Medulla oblongata (tissue), 1 donor: ENCODE measurements at regions not wholly inside any gene's neighbourhood (a gene's known extent, or its start where the extent isn't known, plus 50 kb on each side); places are given as distances from the start of the nearest gene placed in this dataset.
A peak's percentile ranks its signal among the peaks of the same experiment; 100 is the strongest.
"Not testable (repeated sequence)": the region's sequence is repeated elsewhere in the genome, so short reads cannot be mapped to it uniquely, and the experiment has no call there.

Experiments
- DNase-seq: peaks from one replicate; pipeline ENCODE4 v3.0.0-alpha.2; 2015; ENCODE audit errors: extremely low spot score

DNA sequence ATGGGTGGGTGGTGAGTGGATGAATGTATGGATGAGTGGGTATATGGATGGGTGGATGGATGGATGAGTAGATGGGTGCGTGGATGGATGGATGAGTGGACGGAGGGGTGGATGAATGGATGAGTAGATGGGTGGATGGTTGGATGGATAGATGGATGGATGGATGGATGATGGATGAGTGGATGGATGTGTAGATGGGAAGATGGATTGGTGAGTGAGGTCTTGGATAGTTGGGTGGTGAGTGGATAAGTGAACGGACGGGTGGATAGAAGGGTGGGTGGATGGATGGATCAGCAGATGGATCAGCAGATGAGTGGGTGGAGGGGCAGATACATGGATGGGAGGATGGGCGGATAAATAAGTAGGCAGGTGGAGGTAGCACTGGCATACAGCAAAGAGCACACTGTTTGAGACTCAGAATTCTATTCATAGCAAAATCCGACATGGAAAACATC lies 163.5 kb downstream of the C9orf50 start:
- no peak for DNase-seq

DNA sequence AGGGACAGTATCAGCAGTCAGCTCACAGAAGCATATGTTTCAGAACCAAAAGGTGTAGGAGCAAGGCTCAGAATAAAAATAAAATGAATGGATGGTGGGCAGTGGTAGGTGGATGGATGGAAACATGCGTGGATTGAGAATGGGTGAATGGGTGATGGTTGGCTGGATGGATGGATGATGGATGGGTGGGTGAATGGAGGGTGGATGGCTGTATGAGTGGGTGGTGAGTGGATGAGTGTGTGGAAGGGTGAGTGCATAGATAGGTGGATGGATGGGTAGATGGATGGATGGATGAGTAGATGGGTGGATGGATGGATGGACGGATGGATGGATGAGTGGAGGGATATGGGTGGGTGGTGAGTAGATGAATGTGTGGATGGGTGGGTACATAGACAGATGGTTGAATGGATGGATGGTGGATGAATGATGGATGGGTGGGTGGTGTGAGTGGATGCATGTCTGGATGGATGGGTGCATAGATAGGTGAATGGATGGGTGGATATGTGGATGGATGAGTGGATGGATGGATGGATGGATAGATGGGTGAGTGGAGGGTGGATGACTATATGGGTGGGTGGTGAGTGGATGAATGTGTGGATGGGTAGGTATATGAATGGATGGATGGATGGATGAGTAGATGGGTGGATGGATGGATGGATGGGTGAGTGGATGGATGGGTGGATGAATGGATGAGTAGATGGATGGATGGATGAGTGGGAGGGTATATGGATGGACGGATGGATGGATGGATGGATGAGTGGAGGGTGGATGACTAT lies 164.2 kb downstream of the C9orf50 start:
- DNase-seq, result no peak

DNA sequence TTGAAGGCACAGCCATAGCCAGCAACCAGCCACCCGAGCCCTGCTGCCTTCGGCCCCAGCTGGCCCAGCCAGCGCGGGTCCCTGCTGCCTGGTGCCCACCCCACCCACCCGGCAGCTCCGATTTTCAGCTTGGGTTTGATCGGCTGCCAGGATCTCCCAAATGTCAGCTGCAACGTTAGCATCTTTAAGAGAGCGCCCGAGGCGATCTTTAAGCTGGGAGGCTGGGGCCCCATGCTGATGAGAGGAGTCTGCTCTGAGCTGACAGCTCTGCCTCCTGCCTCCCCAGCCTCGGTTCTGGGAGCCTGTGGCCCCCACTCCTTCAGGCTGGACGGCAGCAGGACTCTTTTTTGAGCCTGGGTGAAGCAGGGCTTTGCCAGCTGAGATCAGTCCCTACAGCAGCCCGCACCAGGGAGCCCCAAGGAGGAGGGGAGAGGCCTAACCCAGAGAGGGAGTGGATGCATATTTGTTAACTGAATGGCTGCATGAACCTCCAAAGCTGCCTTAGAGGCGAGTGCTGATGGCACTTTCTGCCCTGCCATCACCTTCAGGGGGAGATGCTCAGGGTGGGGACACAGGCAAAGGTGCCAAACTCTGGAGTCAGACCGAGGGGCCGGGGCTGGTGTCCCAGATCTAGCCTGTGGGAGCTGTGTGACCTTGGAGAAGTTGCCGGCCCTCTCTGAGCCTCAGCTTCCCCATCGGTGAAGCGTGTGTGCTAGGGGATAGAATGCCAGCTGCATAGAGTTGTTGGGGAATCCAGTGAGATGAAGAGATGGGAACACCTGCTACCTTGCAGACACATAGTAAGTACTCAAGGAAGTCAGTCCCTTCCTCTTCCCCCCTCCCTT lies 165.5 kb downstream of the C9orf50 start:
- no peak for DNase-seq

GRCh38 chr9:129454467-129455067 lies 166.3 kb downstream of the C9orf50 start:
- no peak for DNase-seq

DNA sequence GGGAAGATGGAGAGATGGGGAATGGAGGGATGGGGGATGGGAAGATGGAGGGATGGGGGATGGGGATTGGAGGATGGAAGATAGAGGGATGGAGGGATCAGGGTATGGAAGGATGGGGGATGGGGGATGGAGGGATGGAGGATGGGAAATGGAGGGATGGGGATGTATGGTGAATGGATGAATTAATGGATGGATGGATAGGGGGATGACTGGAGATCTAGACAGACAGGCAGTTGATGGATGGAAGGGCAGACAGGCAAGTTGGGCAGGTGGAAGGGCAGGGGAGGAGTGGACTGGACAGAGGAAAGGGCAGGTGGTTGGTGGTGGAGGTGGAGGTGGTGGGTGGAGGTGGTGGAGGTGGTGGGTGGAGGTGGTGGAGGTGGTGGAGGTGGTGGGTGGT lies 167.2 kb downstream of the C9orf50 start:
- DNase-seq, result no peak

GRCh38 chr9:129451669-129452068 lies 169.2 kb downstream of the C9orf50 start:
- peak; percentile 52 for DNase-seq

GRCh38 chr9:129451089-129451656 lies 169.7 kb downstream of the C9orf50 start:
- no peak for DNase-seq

GRCh38 chr9:129449066-129449465 lies 171.8 kb downstream of the C9orf50 start:
- DNase-seq, result no peak

DNA sequence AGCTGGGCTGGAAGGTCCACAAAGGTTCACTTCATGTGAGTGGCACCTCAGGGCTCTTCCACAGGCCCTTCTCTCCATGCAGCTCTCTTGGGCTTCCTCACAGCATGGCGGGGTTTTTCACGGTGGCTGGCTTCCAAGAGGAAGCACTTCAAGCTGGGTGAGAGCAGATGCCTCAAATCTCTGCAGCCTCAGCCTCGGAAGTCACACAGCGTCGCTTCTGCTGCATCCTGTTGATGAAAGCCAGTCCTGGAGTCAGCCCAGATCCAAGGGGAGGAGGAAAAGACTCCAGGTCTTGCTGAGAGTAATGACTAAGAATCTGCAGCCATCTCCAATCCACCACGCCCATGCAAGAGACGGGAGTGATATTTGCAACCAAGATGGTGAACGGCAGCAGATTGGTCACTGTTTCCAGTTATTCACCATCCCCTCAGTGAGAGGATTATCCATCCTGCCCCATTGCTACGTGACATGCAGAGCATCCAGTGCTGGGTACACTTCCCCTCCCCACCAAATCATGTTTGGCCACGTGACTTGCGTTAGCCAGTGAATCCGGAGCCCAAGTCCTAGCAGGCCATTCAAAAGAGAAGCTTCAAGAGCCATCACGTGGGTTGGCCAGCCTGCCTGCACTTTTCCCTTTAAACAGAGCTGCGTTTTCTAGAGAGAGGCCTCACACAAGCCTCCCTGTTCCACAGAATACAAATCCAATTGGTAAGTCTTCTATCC lies 173.9 kb downstream of the C9orf50 start:
- peak; percentile 61 for DNase-seq

GRCh38 chr9:129445794-129446306 lies 175.1 kb downstream of the C9orf50 start:
- DNase-seq, result no peak

GRCh38 chr9:129443515-129444164 lies 177.3 kb downstream of the C9orf50 start:
- not testable (repeated sequence) for DNase-seq

GRCh38 chr9:129442803-129443511 lies 177.9 kb downstream of the C9orf50 start:
- DNase-seq, result no peak

DNA sequence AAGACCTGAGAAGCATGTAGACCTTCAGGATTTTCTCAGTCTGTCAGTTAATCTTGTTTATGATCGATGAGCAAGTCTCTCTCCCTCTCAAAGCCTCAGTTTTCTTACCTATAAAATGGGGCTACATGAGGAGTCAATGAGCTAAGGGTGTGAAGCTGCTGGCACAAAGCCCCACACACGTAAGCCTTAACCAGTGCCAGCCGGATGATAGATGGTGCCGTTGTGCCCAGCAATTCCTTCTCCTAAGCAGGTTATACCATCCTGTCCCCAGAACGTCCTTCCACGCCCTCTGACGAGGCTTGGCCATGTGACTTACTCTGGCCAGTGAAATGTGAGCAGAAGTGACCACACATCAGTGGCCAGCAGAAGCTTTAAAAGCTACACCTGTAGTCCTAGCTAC lies 179.0 kb downstream of the C9orf50 start:
- DNase-seq, result no peak

DNA sequence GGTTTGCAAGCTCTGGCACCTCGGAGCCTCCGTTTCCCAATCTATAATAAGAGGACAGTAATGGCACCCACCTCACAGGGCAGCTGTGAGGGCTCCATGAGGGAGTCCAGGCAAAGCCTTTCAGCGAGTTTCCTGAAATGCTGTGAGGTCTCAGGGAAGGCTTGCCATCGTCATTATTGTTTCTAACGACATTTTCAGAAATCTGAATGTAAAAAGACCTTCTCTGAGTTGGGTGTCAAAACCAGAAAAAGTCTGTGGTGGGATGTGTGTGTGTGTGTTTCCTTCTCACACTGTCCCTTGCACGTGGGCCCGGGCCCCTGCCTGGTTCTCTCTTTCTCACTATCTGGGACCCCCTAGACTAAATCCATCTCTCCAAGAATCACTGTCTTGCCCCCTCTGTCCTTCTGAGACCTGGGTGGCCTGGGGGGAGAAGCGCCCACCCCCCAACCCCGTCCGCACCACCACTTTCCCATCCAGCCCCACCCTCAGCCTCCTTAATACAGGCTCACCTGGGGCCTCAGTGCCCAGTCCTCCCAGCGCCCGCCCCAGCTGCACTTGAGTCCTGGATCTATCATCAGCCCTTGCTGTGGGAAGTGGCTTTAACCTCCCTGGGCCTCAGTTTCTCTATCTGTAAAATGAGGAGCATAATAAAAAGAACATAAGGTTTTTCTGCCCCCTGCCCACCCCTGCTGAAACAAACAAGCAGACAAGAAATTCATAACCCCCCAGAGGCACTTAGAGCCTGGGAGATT lies 180.3 kb downstream of the C9orf50 start:
- no peak for DNase-seq

DNA sequence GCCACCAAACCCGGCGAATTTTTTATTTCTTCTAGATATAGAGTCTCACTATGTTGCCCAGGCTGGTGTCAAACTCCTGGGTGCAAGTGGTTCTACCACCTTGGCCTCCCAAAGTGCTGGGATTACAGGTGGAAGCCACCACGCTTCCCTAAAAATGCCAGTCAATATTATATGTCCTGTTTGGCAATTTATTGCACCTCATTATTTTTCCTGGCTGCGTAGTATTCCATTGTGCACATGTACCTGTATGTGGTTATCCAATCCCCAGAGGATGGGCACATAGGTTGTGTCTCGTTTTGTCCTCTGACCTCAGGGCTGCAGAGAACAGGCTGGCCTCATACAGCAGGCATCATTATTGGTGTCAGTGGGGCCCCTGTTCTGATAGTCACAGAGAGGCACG lies 181.7 kb downstream of the C9orf50 start:
- DNase-seq, result no peak

GRCh38 chr9:129437626-129438323 lies 183.1 kb downstream of the C9orf50 start:
- no peak for DNase-seq

DNA sequence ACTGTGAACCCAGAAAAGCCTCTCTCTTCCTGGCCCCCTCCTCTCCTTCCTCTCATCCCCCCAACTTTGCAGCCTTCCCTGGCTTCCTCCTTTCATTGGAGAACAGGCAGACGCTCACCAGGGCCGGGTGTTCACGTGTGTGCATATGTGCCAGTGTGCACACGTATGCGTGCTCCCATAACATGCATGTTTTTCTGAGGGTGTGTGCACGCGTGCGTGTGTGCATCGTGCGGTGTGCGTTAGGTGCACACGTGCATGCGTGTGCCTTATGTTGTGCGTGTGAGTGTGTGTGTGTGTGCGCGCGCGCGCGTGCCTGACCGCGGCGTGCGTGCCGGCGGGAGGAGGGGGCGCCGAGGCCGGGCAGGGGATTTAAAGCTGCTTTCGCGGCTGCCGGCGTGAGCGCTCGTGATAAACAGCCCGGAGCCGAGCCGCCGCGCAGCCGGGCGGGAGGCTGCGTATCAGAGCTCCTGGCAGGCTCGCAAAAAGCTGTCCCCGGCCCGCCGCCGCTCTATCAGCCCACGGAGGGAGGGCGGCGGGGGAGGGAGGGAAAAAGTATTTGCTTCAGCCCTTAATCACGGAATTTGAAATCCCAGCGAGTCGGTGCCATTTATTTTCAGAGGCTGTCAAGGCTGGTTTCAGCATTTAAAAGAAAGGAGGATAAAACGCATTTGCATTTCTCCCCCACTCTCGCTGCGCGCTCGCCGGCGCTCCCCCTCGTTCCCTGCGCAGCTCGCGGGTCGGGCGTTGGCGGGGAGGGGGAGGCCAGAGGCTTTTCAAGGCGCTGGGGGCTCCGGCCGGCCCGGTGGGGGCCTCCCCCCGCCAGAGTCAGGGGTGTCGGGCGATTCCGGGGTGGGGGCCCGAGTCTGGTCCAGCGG lies 183.9 kb downstream of the C9orf50 start:
- DNase-seq, result peak; percentile 45
